ENCODE measurements at regions not wholly inside any gene's neighbourhood (a gene's known extent, or its start where the extent isn't known, plus 50 kb on each side); places are given as distances from the start of the nearest gene placed in this dataset.

DNA sequence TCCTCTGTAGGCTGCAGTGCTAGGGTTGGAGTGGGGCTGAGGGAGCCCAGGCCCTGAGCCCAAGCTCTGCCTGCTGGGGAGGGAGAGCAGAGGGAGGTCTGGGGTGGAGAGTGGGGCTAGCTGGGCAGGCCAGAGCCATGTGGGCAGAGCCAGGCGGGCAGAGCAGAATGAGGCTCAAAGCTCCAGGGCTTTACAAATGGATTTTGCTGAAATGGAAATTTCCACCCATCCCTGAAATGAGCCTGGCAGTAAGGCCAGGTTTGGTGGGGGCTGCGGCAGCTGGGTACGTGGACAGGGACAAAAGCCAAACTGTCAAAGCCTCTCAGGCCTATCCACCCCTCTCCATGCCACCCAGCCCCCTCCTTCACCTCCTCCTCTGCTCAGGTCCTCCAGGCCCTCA is 74.2 kb upstream of the ARAP3 start:
- Mint-ChIP-seq H3K4me1 (ENCODE audit: unreplicated experiment) (peaks cover 5% of the 10 kb centered on the region), H3K9me3 (ENCODE audit: unreplicated experiment) (no peaks in the 10 kb centered on the region), H3K36me3 (ENCODE audit: unreplicated experiment) (peaks cover 2% of the 10 kb centered on the region), H3K27ac (ENCODE audit: unreplicated experiment) (no peak overlapping the region), H3K4me3 (ENCODE audit: unreplicated experiment) (no peak overlapping the region), H3K27me3 (ENCODE audit: unreplicated experiment) (peaks cover 25% of the 10 kb centered on the region)
- DNase-seq (ENCODE audit: extremely low spot score, unreplicated experiment) = no peak
- no peak for TF ChIP-seq CTCF (IDR thresholded peaks at IDR 0.05)

DNA sequence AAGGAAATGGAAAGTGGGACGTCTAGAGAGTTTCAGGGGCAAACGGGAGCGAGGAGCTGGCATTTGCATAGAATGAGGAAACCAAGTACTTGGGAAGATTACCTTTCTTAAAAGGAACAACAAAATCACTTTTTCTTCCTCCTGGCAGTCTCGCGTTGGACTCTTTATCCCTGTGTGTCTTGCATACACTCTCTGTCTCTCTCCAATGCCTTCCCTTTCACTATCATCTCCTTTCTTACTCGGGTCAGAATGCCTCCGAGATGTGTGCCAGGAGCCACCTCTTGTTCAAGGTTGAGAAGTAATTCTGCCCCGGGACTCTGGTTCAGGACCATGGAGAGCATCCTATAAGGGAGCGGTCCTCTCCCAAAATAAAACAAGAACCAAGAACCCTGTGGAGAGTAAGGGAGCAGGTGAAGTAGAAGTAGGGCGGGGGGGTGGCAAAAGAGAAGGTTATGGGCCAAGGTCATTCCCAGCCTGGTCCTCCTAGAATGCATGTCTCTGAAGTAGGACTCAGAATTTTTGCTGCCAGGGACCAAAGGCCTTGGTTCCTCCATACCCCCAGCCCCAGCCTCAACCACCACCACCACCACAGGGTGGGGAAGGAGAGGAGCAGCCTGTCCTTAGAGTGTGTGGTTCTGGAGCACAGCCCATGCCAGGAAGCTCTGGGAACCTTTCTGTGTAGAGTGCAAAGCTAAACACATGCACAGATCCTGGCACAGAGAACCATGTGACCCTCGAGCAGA is 72.1 kb upstream of the ARAP3 start:
- Mint-ChIP-seq H3K4me1 (ENCODE audit: unreplicated experiment) (peaks cover 5% of the 10 kb centered on the region), H3K27me3 (ENCODE audit: unreplicated experiment) (peaks cover 26% of the 10 kb centered on the region), H3K4me3 (ENCODE audit: unreplicated experiment) (no peak overlapping the region), H3K36me3 (ENCODE audit: unreplicated experiment) (peaks cover 2% of the 10 kb centered on the region), H3K27ac (ENCODE audit: unreplicated experiment) (no peak overlapping the region), H3K9me3 (ENCODE audit: unreplicated experiment) (no peaks in the 10 kb centered on the region)
- DNase-seq (ENCODE audit: extremely low spot score, unreplicated experiment) = no peak
- TF ChIP-seq CTCF (IDR thresholded peaks at IDR 0.05) = no peak

- no peak for DNase-seq (ENCODE audit: extremely low spot score, unreplicated experiment)
- no peak overlapping the region for H3K27ac Mint-ChIP-seq (ENCODE audit: unreplicated experiment)
- H3K4me3 Mint-ChIP-seq (ENCODE audit: unreplicated experiment) = no peak overlapping the region
- H3K27me3 Mint-ChIP-seq (ENCODE audit: unreplicated experiment) = peaks cover 28% of the 10 kb centered on the region
- H3K36me3 Mint-ChIP-seq (ENCODE audit: unreplicated experiment) = peaks cover 2% of the 10 kb centered on the region
- TF ChIP-seq CTCF (IDR thresholded peaks at IDR 0.05) = no peak
- H3K4me1 Mint-ChIP-seq (ENCODE audit: unreplicated experiment) = peaks cover 3% of the 10 kb centered on the region
- H3K9me3 Mint-ChIP-seq (ENCODE audit: unreplicated experiment) = no peaks in the 10 kb centered on the region
These were observed 71.3 kb upstream of the ARAP3 start for GRCh38 chr5:141753143-141753970.

GRCh38 chr5:141747152-141748141 is 65.4 kb upstream of the ARAP3 start:
- Mint-ChIP-seq H3K4me3 (ENCODE audit: unreplicated experiment) (no peak overlapping the region), H3K27ac (ENCODE audit: unreplicated experiment) (no peak overlapping the region), H3K36me3 (ENCODE audit: unreplicated experiment) (no peaks in the 10 kb centered on the region), H3K4me1 (ENCODE audit: unreplicated experiment) (no peaks in the 10 kb centered on the region), H3K9me3 (ENCODE audit: unreplicated experiment) (no peaks in the 10 kb centered on the region), H3K27me3 (ENCODE audit: unreplicated experiment) (peaks cover 47% of the 10 kb centered on the region)
- TF ChIP-seq CTCF (IDR thresholded peaks at IDR 0.05) = no peak
- no peak for DNase-seq (ENCODE audit: extremely low spot score, unreplicated experiment)
